ENCODE measurements at regions not wholly inside any gene's neighbourhood (a gene's known extent, or its start where the extent isn't known, plus 50 kb on each side); places are given as distances from the start of the nearest gene placed in this dataset.
"Not testable (repeated sequence)": the region's sequence is repeated elsewhere in the genome, so short reads cannot be mapped to it uniquely, and the experiment has no call there.

DNA sequence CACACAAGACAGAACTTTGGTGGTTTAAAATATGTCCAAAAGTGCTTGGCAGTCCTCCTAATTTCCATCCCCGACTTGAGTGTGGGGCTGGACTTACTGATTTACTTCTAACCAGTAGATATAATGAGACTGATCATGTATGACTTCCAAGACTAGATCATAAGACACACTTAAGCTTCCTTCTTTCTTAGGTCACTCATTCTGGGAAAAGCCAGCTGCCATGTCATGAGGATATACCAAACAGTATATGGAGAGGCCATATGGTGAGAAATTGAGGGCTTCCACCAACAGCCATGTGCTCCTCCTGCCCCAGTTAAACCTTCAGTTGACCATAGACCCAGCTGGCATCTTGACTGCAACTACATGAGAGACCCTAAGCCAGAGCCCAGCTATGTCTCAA is 282.8 kb upstream of the PROK2 start:
- H4K20me1 ChIP-seq (ENCODE audit: insufficient read depth, low read length): no peaks in the 10 kb centered on the region
- H3K4me1 ChIP-seq (ENCODE audit: insufficient read depth, low read length): no peaks in the 10 kb centered on the region
- FAIRE-seq (no peak), DNase-seq (ENCODE audit: low read depth) (no peak)
- H3K27ac ChIP-seq (ENCODE audit: low read depth, low read length): no peak overlapping the region
- H3K9me3 Mint-ChIP-seq (ENCODE audit: unreplicated experiment): peaks cover 10% of the 10 kb centered on the region
- H3K79me2 ChIP-seq (ENCODE audit: insufficient read depth, low read length): no peaks in the 10 kb centered on the region
- no peaks in the 10 kb centered on the region for H3K36me3 Mint-ChIP-seq (ENCODE audit: low read depth, unreplicated experiment)
- H3K4me3 Mint-ChIP-seq (ENCODE audit: unreplicated experiment): no peak overlapping the region
- H3K27me3 Mint-ChIP-seq (ENCODE audit: low read depth, unreplicated experiment): peaks cover 9% of the 10 kb centered on the region
- H2AFZ ChIP-seq (ENCODE audit: low read depth, low read length): no peak overlapping the region
- H3K36me3 ChIP-seq (ENCODE audit: insufficient read depth, low read length): no peaks in the 10 kb centered on the region
- H3K9ac ChIP-seq (ENCODE audit: low read length): no peak overlapping the region
- no peak overlapping the region for H3K27ac Mint-ChIP-seq (ENCODE audit: unreplicated experiment)
- peaks cover 9% of the 10 kb centered on the region for H3K4me1 Mint-ChIP-seq (ENCODE audit: low read depth, unreplicated experiment)
- TF ChIP-seq, protein P1, sequence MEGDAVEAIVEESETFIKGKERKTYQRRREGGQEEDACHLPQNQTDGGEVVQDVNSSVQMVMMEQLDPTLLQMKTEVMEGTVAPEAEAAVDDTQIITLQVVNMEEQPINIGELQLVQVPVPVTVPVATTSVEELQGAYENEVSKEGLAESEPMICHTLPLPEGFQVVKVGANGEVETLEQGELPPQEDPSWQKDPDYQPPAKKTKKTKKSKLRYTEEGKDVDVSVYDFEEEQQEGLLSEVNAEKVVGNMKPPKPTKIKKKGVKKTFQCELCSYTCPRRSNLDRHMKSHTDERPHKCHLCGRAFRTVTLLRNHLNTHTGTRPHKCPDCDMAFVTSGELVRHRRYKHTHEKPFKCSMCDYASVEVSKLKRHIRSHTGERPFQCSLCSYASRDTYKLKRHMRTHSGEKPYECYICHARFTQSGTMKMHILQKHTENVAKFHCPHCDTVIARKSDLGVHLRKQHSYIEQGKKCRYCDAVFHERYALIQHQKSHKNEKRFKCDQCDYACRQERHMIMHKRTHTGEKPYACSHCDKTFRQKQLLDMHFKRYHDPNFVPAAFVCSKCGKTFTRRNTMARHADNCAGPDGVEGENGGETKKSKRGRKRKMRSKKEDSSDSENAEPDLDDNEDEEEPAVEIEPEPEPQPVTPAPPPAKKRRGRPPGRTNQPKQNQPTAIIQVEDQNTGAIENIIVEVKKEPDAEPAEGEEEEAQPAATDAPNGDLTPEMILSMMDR (IDR thresholded peaks at IDR 0.05; ENCODE audit: insufficient read depth, low read depth, low read length): no peak
- no peak for TF ChIP-seq EZH2 (IDR thresholded peaks at IDR 0.05; ENCODE audit: insufficient read depth, low read length)
- no peaks in the 10 kb centered on the region for H3K9me3 ChIP-seq (ENCODE audit: insufficient read depth, low read depth, low read length)
- no peak overlapping the region for H3K4me3 ChIP-seq (ENCODE audit: insufficient read depth, low read depth, low read length)
- no peak overlapping the region for H3K4me2 ChIP-seq (ENCODE audit: low read length)
- H3K27me3 ChIP-seq (ENCODE audit: insufficient read depth, low read length): peaks cover 9% of the 10 kb centered on the region

GRCh38 chr3:72065872-72066641 is 281.1 kb upstream of the PROK2 start:
- no peaks in the 10 kb centered on the region for H4K20me1 ChIP-seq (ENCODE audit: insufficient read depth, low read length)
- H3K9me3 ChIP-seq (ENCODE audit: insufficient read depth, low read depth, low read length): no peaks in the 10 kb centered on the region
- no peak overlapping the region for H3K4me3 Mint-ChIP-seq (ENCODE audit: unreplicated experiment)
- no peak for FAIRE-seq
- H3K27me3 Mint-ChIP-seq (ENCODE audit: low read depth, unreplicated experiment): peaks cover 10% of the 10 kb centered on the region
- H3K36me3 Mint-ChIP-seq (ENCODE audit: low read depth, unreplicated experiment): no peaks in the 10 kb centered on the region
- H3K79me2 ChIP-seq (ENCODE audit: insufficient read depth, low read length): no peaks in the 10 kb centered on the region
- TF ChIP-seq EZH2 (IDR thresholded peaks at IDR 0.05; ENCODE audit: insufficient read depth, low read length): no peak
- TF ChIP-seq, protein P1 (IDR thresholded peaks at IDR 0.05; ENCODE audit: insufficient read depth, low read depth, low read length): no peak
- H3K27ac Mint-ChIP-seq (ENCODE audit: unreplicated experiment): no peak overlapping the region
- H3K27me3 ChIP-seq (ENCODE audit: insufficient read depth, low read length): peaks cover 7% of the 10 kb centered on the region
- H3K27ac ChIP-seq (ENCODE audit: low read depth, low read length): no peak overlapping the region
- no peak for DNase-seq (ENCODE audit: low read depth)
- peaks cover 9% of the 10 kb centered on the region for H3K4me1 Mint-ChIP-seq (ENCODE audit: low read depth, unreplicated experiment)
- no peak overlapping the region for H2AFZ ChIP-seq (ENCODE audit: low read depth, low read length)
- no peak overlapping the region for H3K4me3 ChIP-seq (ENCODE audit: insufficient read depth, low read depth, low read length)
- no peak overlapping the region for H3K4me2 ChIP-seq (ENCODE audit: low read length)
- no peaks in the 10 kb centered on the region for H3K36me3 ChIP-seq (ENCODE audit: insufficient read depth, low read length)
- no peak overlapping the region for H3K9ac ChIP-seq (ENCODE audit: low read length)
- peaks cover 16% of the 10 kb centered on the region for H3K9me3 Mint-ChIP-seq (ENCODE audit: unreplicated experiment)
- H3K4me1 ChIP-seq (ENCODE audit: insufficient read depth, low read length): no peaks in the 10 kb centered on the region

DNA sequence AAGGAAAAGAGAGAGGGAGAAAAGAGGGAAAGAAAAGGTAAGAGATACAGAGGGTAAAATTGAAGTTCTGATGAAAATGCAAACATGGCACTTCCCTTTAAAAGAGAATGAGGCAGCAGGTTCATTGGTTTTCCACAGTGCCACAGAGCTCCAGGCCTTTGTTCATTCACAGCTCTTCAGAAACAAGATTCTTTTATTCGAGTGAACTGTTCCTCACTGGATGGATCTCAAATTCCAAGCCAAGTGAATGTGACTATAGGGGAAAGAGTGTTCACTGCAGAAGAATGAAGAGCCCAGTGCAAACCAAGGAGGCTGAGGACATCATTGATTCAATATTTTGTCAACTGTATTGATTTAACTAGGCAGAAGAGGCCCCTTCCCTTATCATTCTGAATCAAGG is 280.3 kb upstream of the PROK2 start:
- H3K27ac ChIP-seq (ENCODE audit: low read depth, low read length): no peak overlapping the region
- no peaks in the 10 kb centered on the region for H4K20me1 ChIP-seq (ENCODE audit: insufficient read depth, low read length)
- Mint-ChIP-seq H3K4me1 (ENCODE audit: low read depth, unreplicated experiment) (peaks cover 9% of the 10 kb centered on the region), H3K27ac (ENCODE audit: unreplicated experiment) (no peak overlapping the region), H3K4me3 (ENCODE audit: unreplicated experiment) (no peak overlapping the region), H3K36me3 (ENCODE audit: low read depth, unreplicated experiment) (no peaks in the 10 kb centered on the region), H3K9me3 (ENCODE audit: unreplicated experiment) (peaks cover 17% of the 10 kb centered on the region), H3K27me3 (ENCODE audit: low read depth, unreplicated experiment) (peaks cover 10% of the 10 kb centered on the region)
- H3K4me1 ChIP-seq (ENCODE audit: insufficient read depth, low read length): no peaks in the 10 kb centered on the region
- DNase-seq (ENCODE audit: low read depth) (no peak), FAIRE-seq (no peak)
- no peaks in the 10 kb centered on the region for H3K36me3 ChIP-seq (ENCODE audit: insufficient read depth, low read length)
- H3K9ac ChIP-seq (ENCODE audit: low read length): no peak overlapping the region
- no peaks in the 10 kb centered on the region for H3K9me3 ChIP-seq (ENCODE audit: insufficient read depth, low read depth, low read length)
- no peak overlapping the region for H3K4me2 ChIP-seq (ENCODE audit: low read length)
- H3K79me2 ChIP-seq (ENCODE audit: insufficient read depth, low read length): no peaks in the 10 kb centered on the region
- H3K4me3 ChIP-seq (ENCODE audit: insufficient read depth, low read depth, low read length): no peak overlapping the region
- no peak overlapping the region for H2AFZ ChIP-seq (ENCODE audit: low read depth, low read length)
- TF ChIP-seq, protein P1 (IDR thresholded peaks at IDR 0.05; ENCODE audit: insufficient read depth, low read depth, low read length): no peak
- peaks cover 7% of the 10 kb centered on the region for H3K27me3 ChIP-seq (ENCODE audit: insufficient read depth, low read length)

GRCh38 chr3:72064727-72065126 is 279.8 kb upstream of the PROK2 start:
- not testable (repeated sequence) for H3K9ac ChIP-seq (ENCODE audit: low read length); H3K4me2 ChIP-seq (ENCODE audit: low read length); H3K4me1 Mint-ChIP-seq (ENCODE audit: low read depth, unreplicated experiment); H3K27ac Mint-ChIP-seq (ENCODE audit: unreplicated experiment); H3K4me3 Mint-ChIP-seq (ENCODE audit: unreplicated experiment); H4K20me1 ChIP-seq (ENCODE audit: insufficient read depth, low read length); H3K27ac ChIP-seq (ENCODE audit: low read depth, low read length); H3K27me3 ChIP-seq (ENCODE audit: insufficient read depth, low read length); FAIRE-seq; H3K79me2 ChIP-seq (ENCODE audit: insufficient read depth, low read length); H2AFZ ChIP-seq (ENCODE audit: low read depth, low read length); H3K4me1 ChIP-seq (ENCODE audit: insufficient read depth, low read length); H3K4me3 ChIP-seq (ENCODE audit: insufficient read depth, low read depth, low read length); DNase-seq (ENCODE audit: low read depth); H3K36me3 ChIP-seq (ENCODE audit: insufficient read depth, low read length); H3K36me3 Mint-ChIP-seq (ENCODE audit: low read depth, unreplicated experiment); H3K9me3 ChIP-seq (ENCODE audit: insufficient read depth, low read depth, low read length)
- H3K9me3 Mint-ChIP-seq (ENCODE audit: unreplicated experiment): peaks cover 17% of the 10 kb centered on the region
- H3K27me3 Mint-ChIP-seq (ENCODE audit: low read depth, unreplicated experiment): peaks cover 11% of the 10 kb centered on the region

All from astrocyte (in vitro differentiated cells and primary cell).